Fibroblast of peridontal ligament (primary cell): ENCODE measurements at regions not wholly inside any gene's neighbourhood (a gene's known extent, or its start where the extent isn't known, plus 50 kb on each side); places are given as distances from the start of the nearest gene placed in this dataset.

ENCODE experiments used
- DNase-seq: peaks from one replicate; pipeline ENCODE4 v3.0.0-alpha.2; 2010; ENCODE audit errors: extremely low read depth

- DNase-seq = no peak
Observed at GRCh38 chr6:113289166-113289565, 568.0 kb upstream of the MARCKS start.

- DNase-seq = no peak
Observed at GRCh38 chr6:113290684-113291083, 566.5 kb upstream of the MARCKS start.

GRCh38 chr6:113291751-113292445 lies 565.2 kb upstream of the MARCKS start:
- peak; percentile 93 for DNase-seq

GRCh38 chr6:113292646-113293422 lies 564.3 kb upstream of the MARCKS start:
- peak; percentile 68 for DNase-seq

GRCh38 chr6:113293423-113293740 lies 563.8 kb upstream of the MARCKS start:
- no peak for DNase-seq

GRCh38 chr6:113299531-113299930 lies 557.6 kb upstream of the MARCKS start:
- DNase-seq = peak; percentile 30

- no peak for DNase-seq
Observed at GRCh38 chr6:113301651-113302050, 555.5 kb upstream of the MARCKS start.

- DNase-seq = peak; percentile 83
Observed at GRCh38 chr6:113304116-113304515, 553.0 kb upstream of the MARCKS start.

GRCh38 chr6:113306552-113307145 lies 550.5 kb upstream of the MARCKS start:
- no peak for DNase-seq

GRCh38 chr6:113308266-113308665 lies 548.9 kb upstream of the MARCKS start:
- DNase-seq = no peak

GRCh38 chr6:113313841-113314240 lies 543.3 kb upstream of the MARCKS start:
- peak; percentile 56 for DNase-seq

- peak; percentile 74 for DNase-seq
Observed at GRCh38 chr6:113315165-113315564, 542.0 kb upstream of the MARCKS start.

GRCh38 chr6:113315879-113316278 lies 541.3 kb upstream of the MARCKS start:
- peak; percentile 26 for DNase-seq

GRCh38 chr6:113317442-113317841 lies 539.7 kb upstream of the MARCKS start:
- no peak for DNase-seq

- DNase-seq = no peak
Observed at GRCh38 chr6:113317891-113318574, 539.1 kb upstream of the MARCKS start.

GRCh38 chr6:113318575-113318917 lies 538.6 kb upstream of the MARCKS start:
- no peak for DNase-seq

- no peak for DNase-seq
Observed at GRCh38 chr6:113320653-113321052, 536.5 kb upstream of the MARCKS start.

- no peak for DNase-seq
Observed at GRCh38 chr6:113326781-113327180, 530.4 kb upstream of the MARCKS start.

GRCh38 chr6:113328886-113329381 lies 528.2 kb upstream of the MARCKS start:
- DNase-seq = peak; percentile 50

- DNase-seq = no peak
Observed at GRCh38 chr6:113329942-113330635, 527.1 kb upstream of the MARCKS start.

- no peak for DNase-seq
Observed at GRCh38 chr6:113330636-113330946, 526.6 kb upstream of the MARCKS start.

GRCh38 chr6:113331021-113331420 lies 526.1 kb upstream of the MARCKS start:
- no peak for DNase-seq
